ENCODE measurements at regions not wholly inside any gene's neighbourhood (a gene's known extent, or its start where the extent isn't known, plus 50 kb on each side); places are given as distances from the start of the nearest gene placed in this dataset.

GRCh38 chr11:19646921-19647320, 65.7 kb upstream of the NAV2 start:
- in situ Hi-C loops (cut with MboI), result no loop called here

More at GRCh38 chr11:19646921-19647320, 65.7 kb upstream of the NAV2 start:
- Histone ChIP-seq H3K4me3 (no peak overlapping the region), H3K27ac (ENCODE audit: extremely low read depth, low read depth, low read length) (no peak overlapping the region), H3K9me3 (replicated peaks; ENCODE audit: control insufficient read depth, insufficient read depth, low read depth, low read length) (no peaks in the 10 kb centered on the region), H2AFZ (ENCODE audit: low read depth, low read length) (no peak overlapping the region), H3K9me1 (ENCODE audit: control insufficient read depth, insufficient read depth, low read length) (no peaks in the 10 kb centered on the region), H3K4me2 (ENCODE audit: insufficient read depth, low read length) (no peak overlapping the region), H3K36me3 (ENCODE audit: control insufficient read depth, insufficient read depth, low read length) (no peaks in the 10 kb centered on the region), H3K9ac (ENCODE audit: insufficient read depth in 1 of 2, low read depth in 2 of 2, low read length in 2 of 2) (no peak overlapping the region), H3K27me3 (ENCODE audit: control insufficient read depth in 2 of 2, insufficient read depth in 2 of 2, low read length in 2 of 2) (peaks cover 0 to 3% of the 10 kb centered on the region in 2 experiments; a peak in 1 of 5 replicates), H4K20me1 (replicated peaks; ENCODE audit: control insufficient read depth, insufficient read depth, low read length) (no peaks in the 10 kb centered on the region), H3K4me1 (replicated peaks in 1 of 2; ENCODE audit: control insufficient read depth in 2 of 2, insufficient read depth in 2 of 2, low read length in 2 of 2) (no peaks in the 10 kb centered on the region), H3K79me2 (ENCODE audit: control insufficient read depth, insufficient read depth, low read length) (no peaks in the 10 kb centered on the region)
- no TSS peak for BruUV-seq (replicated peaks)
- intact Hi-C loops (cut with micrococcal nuclease), result no loop called here
- CTCF ChIA-PET (ENCODE audit: low intra/inter-chr PET ratio), result no interaction called here
- TF ChIP-seq KLF6 (CRISPR knock-in tag; IDR thresholded peaks at IDR 0.05; ENCODE audit: borderline replicate concordance) (no peak), RFX1 (IDR thresholded peaks at IDR 0.05) (no peak), E4F1 (CRISPR knock-in tag; IDR thresholded peaks at IDR 0.05; ENCODE audit: borderline replicate concordance) (no peak), TEAD1 (CRISPR knock-in tag; IDR thresholded peaks at IDR 0.05) (peak in 1 of 2 experiments; percentile 58; a peak in 1 of 4 replicates), HES1 (IDR thresholded peaks at IDR 0.05; ENCODE audit: low read depth) (0 out of 2 replicates have a peak, but pooled peaks have one; percentile 40)
- POLR2A ChIA-PET, result no interaction called here
- no peak for ATAC-seq
- FAIRE-seq, result no peak
- 0% methylated on average over 3 of the region's 3 CpGs for WGBS (ENCODE audit: insufficient coverage, low coverage, missing lambda C conversion rate)
- no peak for DNase-seq (ENCODE audit: extremely low read depth in 1 of 4, low spot score in 3 of 4)
